Colonic mucosa (tissue), 4 donors: ENCODE measurements at regions not wholly inside any gene's neighbourhood (a gene's known extent, or its start where the extent isn't known, plus 50 kb on each side); places are given as distances from the start of the nearest gene placed in this dataset.
"Not testable (repeated sequence)": the region's sequence is repeated elsewhere in the genome, so short reads cannot be mapped to it uniquely, and the experiment has no call there.

Experiments
- DNase-seq: peaks from one replicate; pipeline ENCODE4 v3.0.0-alpha.2; 2020
- H3K27ac ChIP-seq: fragments of 200-600 bp; one replicate; pipeline ENCODE4 v1.8.0; 2021
- H3K27me3 ChIP-seq: fragments of 200-600 bp; one replicate; pipeline ENCODE4 v1.8.0; 2021
- H3K36me3 ChIP-seq: fragments of 200-600 bp; one replicate; pipeline ENCODE4 v1.8.0; 2021
- H3K4me1 ChIP-seq: fragments of 200-600 bp; one replicate; pipeline ENCODE4 v1.8.0; 2021; ENCODE audit warnings: mild to moderate bottlenecking
- H3K4me3 ChIP-seq: fragments of 200-600 bp; one replicate; pipeline ENCODE4 v1.8.0; 2021
- H3K9ac ChIP-seq, 2 donors: one replicate each; pipeline ENCODE4 v1.7.0; 2013; ENCODE audit warnings: control low read depth in 2 of 2, low read depth in 2 of 2, low read length in 2 of 2
- H3K9me3 ChIP-seq: fragments of 200-600 bp; one replicate; pipeline ENCODE4 v1.8.0; 2021
- CTCF ChIP-seq: fragments of 200-600 bp; IDR thresholded peaks from one replicate; pipeline ENCODE4 v1.8.0; 2022; ENCODE audit warnings: antibody characterized with exemption, mild to moderate bottlenecking
- intact Hi-C: fragments of 100-400 bp; cut with DNase I; formaldehyde crosslinking; loops from one replicate; pipeline ENCODE4 v1.14.1; 2022
- donor health status: healthy.
- donor health status: DM: no; HTN: no; CAD: no.
- donor health status: DM: no; HTN: no; CAD: no.

- Histone ChIP-seq H3K9ac (no peak overlapping the region), H3K4me1 (no peaks in the 10 kb centered on the region), H3K36me3 (no peaks in the 10 kb centered on the region), H3K9me3 (no peaks in the 10 kb centered on the region), H3K27me3 (no peaks in the 10 kb centered on the region), H3K27ac (no peak overlapping the region), H3K4me3 (no peak overlapping the region)
- DNase-seq: no peak
- no peak for TF ChIP-seq CTCF
- intact Hi-C loops: no loop called here
These were observed 645.1 kb downstream of the KCNJ18 start for GRCh38 chr17:22337467-22337866.

- H3K36me3 ChIP-seq, H3K4me1 ChIP-seq, intact Hi-C loops, H3K27ac ChIP-seq, H3K27me3 ChIP-seq, DNase-seq, H3K9ac ChIP-seq, H3K9me3 ChIP-seq, H3K4me3 ChIP-seq: not testable (repeated sequence)
These were observed 664.3 kb downstream of the KCNJ18 start for GRCh38 chr17:22356603-22357002.

GRCh38 chr17:22370988-22371387, 678.7 kb downstream of the KCNJ18 start:
- H3K27me3 ChIP-seq, intact Hi-C loops, H3K36me3 ChIP-seq, H3K27ac ChIP-seq, H3K9ac ChIP-seq, H3K9me3 ChIP-seq, DNase-seq, H3K4me1 ChIP-seq, H3K4me3 ChIP-seq: not testable (repeated sequence)

- H3K27me3 ChIP-seq: no peaks in the 10 kb centered on the region
- H3K36me3 ChIP-seq: no peaks in the 10 kb centered on the region
- no peaks in the 10 kb centered on the region for H3K4me1 ChIP-seq
- no peak for DNase-seq
- TF ChIP-seq CTCF: no peak
- intact Hi-C loops: no loop called here
- H3K9ac ChIP-seq: no peak overlapping the region
- H3K4me3 ChIP-seq: no peak overlapping the region
- no peaks in the 10 kb centered on the region for H3K9me3 ChIP-seq
- no peak overlapping the region for H3K27ac ChIP-seq
These were observed 681.6 kb downstream of the KCNJ18 start for GRCh38 chr17:22373911-22374310.

GRCh38 chr17:22374741-22375140, 682.4 kb downstream of the KCNJ18 start:
- no peaks in the 10 kb centered on the region for H3K9me3 ChIP-seq
- H3K4me1 ChIP-seq: no peaks in the 10 kb centered on the region
- no peak overlapping the region for H3K4me3 ChIP-seq
- no peaks in the 10 kb centered on the region for H3K36me3 ChIP-seq
- no peak for DNase-seq
- H3K27me3 ChIP-seq: no peaks in the 10 kb centered on the region
- no peak for TF ChIP-seq CTCF
- H3K27ac ChIP-seq: no peak overlapping the region
- intact Hi-C loops: no loop called here
- H3K9ac ChIP-seq: no peak overlapping the region

GRCh38 chr17:22376747-22377146, 684.4 kb downstream of the KCNJ18 start:
- intact Hi-C loops, H3K9me3 ChIP-seq, H3K9ac ChIP-seq, H3K27me3 ChIP-seq, DNase-seq, H3K27ac ChIP-seq, H3K36me3 ChIP-seq, H3K4me1 ChIP-seq, H3K4me3 ChIP-seq: not testable (repeated sequence)

- DNase-seq, H3K4me3 ChIP-seq, H3K9me3 ChIP-seq, H3K4me1 ChIP-seq, H3K27ac ChIP-seq, H3K27me3 ChIP-seq, H3K36me3 ChIP-seq, intact Hi-C loops, H3K9ac ChIP-seq: not testable (repeated sequence)
These were observed 686.4 kb downstream of the KCNJ18 start for GRCh38 chr17:22378748-22379147.

GRCh38 chr17:22381589-22381988, 689.3 kb downstream of the KCNJ18 start:
- intact Hi-C loops, DNase-seq: not testable (repeated sequence)

GRCh38 chr17:22383772-22384460, 691.6 kb downstream of the KCNJ18 start:
- H3K9me3 ChIP-seq, DNase-seq, H3K4me1 ChIP-seq, H3K27ac ChIP-seq, H3K4me3 ChIP-seq, H3K27me3 ChIP-seq, H3K9ac ChIP-seq, H3K36me3 ChIP-seq, intact Hi-C loops: not testable (repeated sequence)

More at GRCh38 chr17:22381589-22381988, 689.3 kb downstream of the KCNJ18 start:
- not testable (repeated sequence) for H3K27me3 ChIP-seq, H3K27ac ChIP-seq, H3K36me3 ChIP-seq, H3K4me1 ChIP-seq, H3K9ac ChIP-seq, H3K4me3 ChIP-seq, H3K9me3 ChIP-seq

GRCh38 chr17:22384461-22384800, 692.1 kb downstream of the KCNJ18 start:
- H3K27ac ChIP-seq, H3K36me3 ChIP-seq, H3K9ac ChIP-seq, H3K4me1 ChIP-seq, H3K9me3 ChIP-seq, H3K27me3 ChIP-seq, DNase-seq, intact Hi-C loops, H3K4me3 ChIP-seq: not testable (repeated sequence)

- H3K36me3 ChIP-seq, H3K9me3 ChIP-seq, H3K27ac ChIP-seq, H3K9ac ChIP-seq, DNase-seq, H3K27me3 ChIP-seq, intact Hi-C loops, H3K4me1 ChIP-seq, H3K4me3 ChIP-seq: not testable (repeated sequence)
These were observed 706.1 kb downstream of the KCNJ18 start for GRCh38 chr17:22398446-22398845.
